Stimulated activated CD4-positive, alpha-beta T cell treated with anti-CD3 and anti-CD28 coated beads, Interleukin-2, amount 100 ng/mL, for 48 hours (primary cell): ENCODE measurements at regions not wholly inside any gene's neighbourhood (a gene's known extent, or its start where the extent isn't known, plus 50 kb on each side); places are given as distances from the start of the nearest gene placed in this dataset.

Experiments used
- DNase-seq, 2 donors: peaks; one replicate each; pipeline ENCODE4 v3.0.0-alpha.2; 2020

DNA sequence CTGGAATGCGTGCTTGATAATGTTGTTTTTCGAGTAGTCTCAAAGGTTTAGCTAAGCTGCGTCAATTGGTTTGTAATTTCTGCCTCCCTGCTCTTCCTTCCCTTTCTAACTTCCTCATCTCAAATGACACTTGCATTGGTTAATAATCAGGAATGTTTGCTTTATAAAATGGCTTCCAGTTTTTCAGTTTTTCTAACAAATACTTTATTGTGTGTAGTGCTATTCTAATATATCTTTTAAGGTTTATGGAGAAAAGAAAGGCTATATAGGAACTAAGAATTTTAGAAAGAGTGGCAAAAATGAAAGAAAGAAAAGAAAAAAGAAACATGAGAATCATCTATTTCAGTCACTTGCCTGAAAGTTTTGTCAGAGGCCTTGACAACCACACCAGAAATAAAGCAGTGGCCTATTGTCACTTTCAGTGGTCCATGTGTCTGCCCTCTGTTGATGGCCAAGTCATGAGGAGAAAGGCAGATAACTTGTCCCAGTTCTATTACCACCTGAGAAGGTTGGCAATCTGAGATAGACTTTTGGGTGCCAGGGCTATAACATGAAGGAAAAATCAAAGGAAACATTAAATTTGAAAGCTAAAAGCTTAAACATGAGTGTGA is 221.9 kb upstream of the KITLG start:
- DNase-seq, result no peak

DNA sequence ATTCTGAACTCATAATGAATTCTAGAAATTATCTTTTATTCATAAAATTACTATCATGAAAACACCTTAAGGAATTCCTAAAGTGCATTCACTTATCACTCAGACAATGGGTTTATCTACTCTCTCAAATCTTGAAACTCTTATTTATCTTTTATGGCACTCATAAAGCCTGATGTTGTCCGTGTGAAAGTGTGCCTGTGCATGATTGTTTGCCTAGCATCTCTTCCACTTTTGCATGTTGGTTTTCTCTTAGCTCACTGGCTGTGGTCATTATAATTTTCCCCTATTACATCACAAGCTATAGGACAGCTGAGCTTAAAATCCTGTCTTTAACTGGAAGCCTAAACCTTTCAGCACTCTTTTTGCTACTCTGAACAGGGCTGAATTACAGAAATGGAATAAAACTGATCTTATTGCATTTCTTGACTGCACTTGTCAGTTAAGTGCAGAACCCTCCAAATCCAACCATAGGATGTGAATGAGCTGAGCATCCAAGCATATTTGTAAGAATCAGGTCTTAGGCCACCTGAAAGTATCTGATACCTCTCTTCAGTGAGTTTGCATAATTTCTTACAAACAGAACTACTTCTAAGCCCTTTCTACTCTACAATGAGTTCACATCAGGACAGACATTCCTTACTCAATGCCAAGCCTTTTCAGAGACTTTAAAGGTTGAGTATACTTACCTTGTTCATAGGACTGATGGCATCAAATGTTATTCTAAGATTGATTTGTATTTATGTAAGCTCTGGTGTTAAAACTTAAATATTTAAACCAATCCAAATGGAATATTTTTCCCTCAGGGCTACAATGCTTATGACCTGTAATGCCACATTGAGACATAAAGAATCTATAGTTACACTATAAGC is 221.2 kb upstream of the KITLG start:
- DNase-seq, result no peak

DNA sequence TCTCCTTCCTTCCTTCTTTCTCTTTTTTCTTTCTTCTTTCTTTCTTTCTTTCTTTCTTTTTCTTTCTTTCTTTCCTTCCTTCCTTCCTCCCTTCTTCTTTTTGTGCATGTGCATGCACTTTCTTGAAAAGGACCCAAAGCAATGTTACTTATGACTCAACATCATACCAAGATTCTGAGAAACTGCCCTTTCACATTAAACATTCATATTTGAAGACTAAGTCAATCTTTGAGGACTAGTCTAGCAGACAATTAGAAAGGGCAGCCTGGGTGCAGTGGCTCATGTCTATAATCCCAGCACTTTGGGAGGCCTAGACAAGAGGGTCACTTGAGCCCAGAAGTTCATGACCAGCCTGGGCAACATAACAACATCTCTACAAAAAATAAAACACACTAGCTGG is 212.8 kb upstream of the KITLG start:
- DNase-seq, result no peak

DNA sequence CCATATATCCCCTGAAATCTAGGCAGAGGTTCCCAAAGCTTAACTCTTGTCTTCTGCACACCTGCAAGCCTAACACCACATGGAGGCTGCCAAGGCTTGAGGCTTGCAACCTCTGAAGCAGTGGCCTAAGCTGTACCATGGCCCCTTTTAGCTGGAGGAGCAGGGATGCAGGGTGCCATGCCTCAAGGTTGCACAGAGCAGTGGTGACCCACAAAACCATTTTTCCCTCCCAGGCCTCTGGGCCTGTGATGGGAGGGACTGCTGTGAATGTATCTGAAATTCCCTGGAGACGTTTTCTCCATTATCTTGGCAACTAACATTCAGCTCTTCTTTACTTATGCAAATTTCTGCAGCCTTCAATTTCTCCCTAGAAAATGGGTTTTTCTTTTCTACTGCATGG is 210.0 kb upstream of the KITLG start:
- no peak for DNase-seq

DNA sequence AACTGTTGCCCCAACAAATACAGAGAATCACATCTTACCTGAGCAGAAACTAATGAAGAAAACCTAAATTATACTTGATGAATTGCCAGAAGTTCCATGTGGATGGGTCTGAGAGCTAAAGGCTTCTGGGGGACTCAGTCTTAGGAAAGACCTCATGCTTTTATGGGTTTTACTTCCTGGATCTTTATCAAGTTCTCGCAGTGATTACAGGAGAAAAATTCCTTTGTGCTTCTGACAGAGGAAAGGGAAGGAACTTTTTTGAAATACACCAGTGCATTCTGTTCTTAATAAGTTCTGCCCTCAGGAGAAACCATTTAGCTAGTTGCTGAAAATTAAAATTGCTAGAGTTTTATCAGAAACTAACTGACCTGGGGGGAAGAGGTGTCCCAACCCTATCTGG is 203.9 kb upstream of the KITLG start:
- no peak for DNase-seq

DNA sequence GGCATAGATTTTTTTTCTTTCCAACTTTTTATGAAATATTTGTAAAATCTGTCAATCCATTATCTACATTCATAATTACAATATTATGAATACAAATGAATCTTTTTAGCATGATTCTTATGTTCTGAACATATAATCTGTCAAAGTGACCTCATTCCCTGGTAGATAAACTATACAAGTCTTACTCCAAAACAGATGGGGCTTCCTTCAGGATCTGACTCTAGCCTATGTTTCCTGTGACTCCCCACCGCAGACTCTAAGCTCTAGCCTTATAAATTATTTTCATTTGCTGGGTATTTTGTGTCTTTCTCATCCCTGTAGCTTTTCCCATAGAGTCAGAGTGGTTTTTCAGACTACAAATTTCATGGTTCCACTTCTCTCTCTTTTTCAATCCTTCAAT is 202.1 kb upstream of the KITLG start:
- no peak for DNase-seq

DNA sequence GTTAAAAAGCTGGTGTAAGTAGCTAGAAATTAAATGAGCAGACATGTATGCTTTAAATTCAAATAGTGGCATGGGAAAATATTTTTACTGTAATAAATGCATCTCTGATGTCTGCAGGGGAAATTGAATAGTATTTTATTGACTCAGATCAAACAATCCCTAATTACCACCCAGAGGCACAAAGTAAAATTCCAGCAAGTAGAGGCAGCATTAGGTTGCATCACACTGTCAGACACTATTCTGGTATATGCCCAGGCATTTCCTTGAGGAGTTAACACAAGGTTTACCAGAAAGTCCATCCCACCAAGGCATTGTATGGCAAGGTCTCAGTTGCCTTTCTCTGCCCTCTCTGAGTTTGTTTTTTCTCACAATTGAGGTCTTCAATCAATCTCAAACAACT is 201.6 kb upstream of the KITLG start:
- DNase-seq, result no peak

DNA sequence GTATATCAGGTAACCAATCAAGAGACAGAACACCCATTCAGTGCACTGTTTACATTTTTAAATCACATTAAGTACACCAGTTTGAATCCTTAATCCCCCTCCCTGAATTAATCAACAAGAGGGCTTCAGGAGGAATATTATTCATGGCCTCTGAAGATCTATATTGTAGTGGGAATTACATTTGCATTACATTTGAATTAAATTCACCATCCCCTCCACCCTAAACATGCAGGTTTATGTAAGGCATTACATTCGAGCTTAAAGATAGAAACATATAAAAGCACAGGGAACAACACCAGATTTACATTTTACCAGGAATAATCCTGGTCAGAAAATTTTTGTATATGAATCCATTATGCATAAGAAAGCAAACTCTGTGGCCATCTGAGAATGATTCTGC is 197.8 kb upstream of the KITLG start:
- DNase-seq, result no peak

DNA sequence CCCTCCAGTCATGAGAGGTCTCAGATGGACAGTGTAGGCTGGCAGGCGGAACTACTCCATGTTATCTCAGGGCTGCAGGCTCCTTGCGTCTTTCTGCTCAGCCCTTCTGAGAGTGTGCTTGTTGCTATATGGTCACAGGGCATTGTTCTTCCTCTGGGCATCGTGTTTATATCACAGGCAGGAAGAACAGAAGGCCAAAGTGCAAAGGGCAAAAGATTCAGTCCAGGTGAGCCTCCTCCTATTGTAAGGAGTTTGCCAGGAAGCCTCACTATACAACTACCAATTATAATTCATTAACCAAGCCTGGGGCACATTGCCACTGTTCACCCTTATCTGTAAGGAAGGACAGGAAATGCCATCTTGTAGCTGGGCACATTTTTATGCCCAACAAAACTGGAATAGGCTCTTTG is 195.5 kb upstream of the KITLG start:
- no peak for DNase-seq

DNA sequence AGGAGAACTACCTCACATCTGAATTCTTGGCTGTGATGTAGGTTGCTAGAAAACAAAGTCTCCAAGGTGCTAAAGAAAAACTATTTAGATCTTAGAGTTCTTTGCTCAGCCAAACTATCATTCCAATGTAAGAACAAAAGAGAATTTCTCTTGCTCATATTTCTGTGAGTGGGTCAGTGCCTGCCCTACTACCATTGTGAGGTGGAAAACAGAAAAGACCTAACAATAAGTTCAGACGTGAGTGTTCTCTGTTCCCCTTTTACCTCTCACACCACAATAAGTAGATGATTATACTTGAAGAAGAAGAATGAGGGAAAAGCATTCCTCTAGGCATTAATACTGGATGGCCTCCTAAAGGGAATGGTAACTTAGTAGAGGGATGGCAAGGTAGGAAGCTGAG is 187.4 kb upstream of the KITLG start:
- no peak for DNase-seq

DNA sequence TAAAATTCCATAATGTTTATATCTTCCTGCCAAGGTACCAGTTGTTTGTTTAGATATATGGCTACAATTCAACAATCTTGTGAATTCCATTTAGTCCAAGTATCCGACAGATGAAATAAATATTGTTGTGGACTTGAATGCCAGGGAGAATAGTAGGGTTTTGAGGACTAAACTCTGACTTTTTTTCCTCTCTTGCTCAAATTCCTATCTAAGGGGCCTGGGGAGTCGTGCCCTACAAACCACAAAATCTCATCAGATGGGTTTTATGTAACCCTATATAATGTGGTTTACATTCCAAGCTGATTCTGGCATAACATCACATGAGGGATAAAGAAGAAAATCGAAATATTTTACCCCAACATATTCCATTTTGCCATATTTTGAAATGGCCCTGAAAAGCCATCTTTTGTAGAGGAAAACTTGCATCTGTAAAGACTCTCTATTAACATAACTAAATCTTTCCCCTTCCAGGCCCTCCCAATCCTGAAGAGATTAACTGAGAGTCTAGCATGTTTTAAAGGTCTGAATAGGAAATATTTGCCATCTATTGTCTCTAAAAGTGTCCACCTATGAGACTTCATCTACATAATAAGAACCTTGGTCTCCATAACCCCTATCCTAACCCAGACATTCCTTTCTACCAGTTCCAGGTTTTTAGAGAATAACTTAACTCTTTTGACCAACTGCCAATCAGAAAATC is 184.7 kb upstream of the KITLG start:
- no peak for DNase-seq

DNA sequence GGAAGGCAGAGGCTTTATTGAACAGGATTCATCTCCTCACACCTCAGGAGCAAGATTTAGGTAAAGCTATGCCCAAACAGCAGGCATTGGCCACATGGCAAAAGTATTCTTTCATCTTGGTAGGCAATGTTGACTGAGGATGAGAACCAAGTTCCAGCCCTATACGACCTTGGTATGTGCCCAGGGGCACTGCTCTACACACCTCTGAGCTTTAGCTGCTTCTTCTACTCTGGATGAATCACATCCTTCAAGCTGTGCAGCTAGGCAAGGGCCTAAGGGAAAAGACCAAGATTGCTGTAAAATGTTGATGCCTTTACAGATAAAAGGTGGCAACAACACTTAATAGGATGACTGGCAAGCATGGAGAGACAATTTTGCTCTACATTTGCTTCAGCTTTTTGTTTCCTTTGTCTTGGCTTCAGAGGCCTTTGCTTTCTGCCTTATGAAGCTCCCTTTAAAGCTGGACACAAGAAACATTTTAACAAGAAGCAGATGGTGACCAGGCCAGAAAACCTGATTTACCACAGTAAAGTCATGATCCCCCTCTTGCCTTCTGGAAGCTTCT is 183.3 kb upstream of the KITLG start:
- no peak for DNase-seq

DNA sequence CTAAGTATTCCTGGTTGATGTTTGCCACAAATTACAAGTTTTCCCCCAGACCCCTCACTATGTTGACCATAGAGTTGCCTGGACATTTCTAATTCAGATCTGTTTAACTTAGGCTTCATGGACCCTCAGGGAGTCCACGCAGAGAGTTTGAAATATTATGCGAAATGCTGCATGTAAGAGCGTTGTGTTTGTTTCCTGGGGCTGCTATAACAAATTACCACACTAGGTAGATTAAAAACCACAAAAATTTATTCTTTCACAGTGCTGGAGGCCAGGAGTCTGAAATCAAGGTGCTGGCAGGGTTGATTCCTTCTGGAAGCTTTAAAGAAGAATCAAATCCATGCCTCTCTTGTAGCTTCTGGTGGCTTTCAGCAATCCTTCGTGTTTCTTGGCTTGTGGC is 177.9 kb upstream of the KITLG start:
- no peak for DNase-seq

DNA sequence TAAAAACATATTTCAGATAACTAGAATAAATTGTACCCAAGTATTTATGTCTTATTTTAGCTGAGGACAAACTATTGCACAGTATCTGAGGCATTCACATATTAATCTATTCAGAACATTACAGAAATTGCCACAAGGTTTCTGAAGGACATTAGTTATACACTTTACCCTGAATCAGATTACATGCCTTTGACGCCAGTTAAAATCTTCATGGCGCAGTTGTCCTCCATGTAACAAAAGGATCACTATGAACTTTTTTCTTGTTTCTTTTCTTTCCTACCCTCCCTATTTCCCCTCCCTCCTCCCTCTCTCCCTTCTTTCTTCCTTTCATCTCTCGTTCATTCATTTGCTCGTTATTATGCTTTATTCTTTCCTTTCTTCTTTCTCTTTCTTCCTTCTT is 176.6 kb upstream of the KITLG start:
- DNase-seq, result no peak

DNA sequence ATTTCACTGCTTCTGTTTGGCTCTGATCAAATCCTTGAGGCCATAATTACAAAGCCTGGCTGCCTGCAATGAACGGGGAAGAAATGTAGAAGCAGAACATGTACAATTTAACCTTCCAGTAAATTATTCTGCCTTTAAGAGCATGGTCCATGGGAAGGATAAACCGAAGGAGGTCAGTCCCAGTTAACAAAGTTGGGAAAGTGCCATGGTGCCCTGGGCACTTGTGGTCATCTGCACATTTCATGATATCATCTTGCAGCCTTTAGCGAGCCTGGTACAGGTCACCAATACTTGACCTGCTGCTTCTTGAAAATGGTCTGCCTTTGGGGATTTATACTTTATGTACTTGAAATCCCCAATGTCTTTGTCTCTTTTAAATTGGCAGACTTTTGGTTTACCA is 175.9 kb upstream of the KITLG start:
- DNase-seq, result no peak

DNA sequence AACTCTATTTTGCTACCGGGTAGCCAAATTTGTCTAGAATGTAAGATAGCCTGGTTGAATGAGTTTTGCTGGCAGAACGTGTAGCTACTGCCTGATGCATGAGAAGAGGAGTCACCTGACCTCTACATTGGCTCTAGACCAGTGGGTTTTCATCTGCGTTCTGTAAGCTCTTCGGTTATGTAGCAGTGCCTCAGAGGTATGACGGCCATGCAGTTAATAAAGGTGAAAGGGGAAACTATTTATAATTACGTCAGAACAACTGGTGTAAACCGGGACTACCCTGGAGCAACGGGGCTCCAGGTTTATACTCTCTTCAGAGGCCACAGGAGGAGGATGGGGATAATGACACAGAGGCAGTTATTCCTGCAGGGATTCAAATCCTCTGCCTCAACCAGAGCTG is 173.4 kb upstream of the KITLG start:
- DNase-seq, result no peak

DNA sequence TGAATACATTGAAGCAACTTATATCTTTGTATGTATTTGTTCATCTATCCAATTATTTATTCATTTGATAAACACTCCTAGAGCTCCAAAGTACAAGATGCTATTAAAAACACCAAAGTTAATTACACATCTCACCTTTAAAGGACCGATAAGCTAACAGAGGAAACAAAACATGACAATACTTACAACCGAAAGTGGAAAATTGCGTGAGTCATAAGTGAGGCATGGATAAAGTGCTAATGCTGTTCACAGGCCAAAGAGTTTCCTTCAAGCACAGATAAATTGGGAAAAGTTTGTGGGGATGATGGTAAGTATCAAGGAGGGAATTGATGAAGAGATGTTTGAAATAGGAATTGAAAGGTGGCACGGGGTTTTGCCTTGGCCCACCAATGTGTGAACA is 172.8 kb upstream of the KITLG start:
- DNase-seq, result no peak

DNA sequence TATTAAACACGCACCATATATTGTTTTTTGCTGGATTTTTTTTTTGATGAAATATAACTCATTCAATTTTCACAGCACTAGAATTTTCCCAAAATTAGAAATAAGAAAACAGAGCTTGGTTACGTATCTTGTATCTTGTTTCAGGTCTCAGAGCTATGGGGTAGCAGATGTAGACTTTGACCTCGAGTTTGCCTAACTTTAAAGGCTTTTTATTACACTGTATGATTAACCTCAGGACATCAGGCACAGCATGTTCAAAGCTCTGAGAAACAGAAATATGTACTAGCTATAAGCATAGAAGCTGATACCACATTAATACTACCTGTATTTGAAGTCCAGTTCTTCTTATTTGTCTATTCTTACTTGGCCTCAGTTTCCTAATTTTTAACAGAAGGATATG is 171.9 kb upstream of the KITLG start:
- DNase-seq, result no peak

DNA sequence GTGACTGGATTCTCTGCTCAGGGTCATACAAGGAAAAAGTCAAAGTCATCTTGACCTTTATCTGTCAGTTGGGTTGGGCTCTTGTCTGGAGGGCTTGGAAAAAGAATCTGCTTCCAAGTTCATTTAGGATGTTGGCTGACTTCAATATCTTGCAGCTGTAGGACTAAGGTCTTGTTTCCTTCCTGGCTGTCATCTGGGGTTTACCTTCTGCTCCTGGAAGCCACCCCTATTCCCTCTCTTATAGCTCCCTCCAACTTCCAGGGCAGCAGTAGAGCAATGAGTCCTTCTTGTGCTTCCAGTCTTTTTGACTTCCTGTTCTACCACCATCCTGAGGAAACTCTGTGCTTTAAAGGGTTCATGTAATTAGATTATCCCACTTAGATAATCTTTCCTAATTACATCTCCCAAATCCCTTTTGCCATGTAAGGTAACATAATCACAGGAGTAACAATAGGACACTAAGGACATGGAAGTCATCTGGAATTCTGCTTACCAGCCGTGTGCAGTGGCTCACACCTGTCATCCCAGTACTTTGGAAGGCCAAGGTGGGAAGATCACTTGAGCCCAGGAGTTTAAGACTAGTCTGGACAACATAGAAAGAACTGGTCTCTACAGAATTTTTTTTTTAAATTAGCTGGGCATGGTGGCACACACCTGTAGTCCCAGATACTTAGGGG is 170.7 kb upstream of the KITLG start:
- no peak for DNase-seq

DNA sequence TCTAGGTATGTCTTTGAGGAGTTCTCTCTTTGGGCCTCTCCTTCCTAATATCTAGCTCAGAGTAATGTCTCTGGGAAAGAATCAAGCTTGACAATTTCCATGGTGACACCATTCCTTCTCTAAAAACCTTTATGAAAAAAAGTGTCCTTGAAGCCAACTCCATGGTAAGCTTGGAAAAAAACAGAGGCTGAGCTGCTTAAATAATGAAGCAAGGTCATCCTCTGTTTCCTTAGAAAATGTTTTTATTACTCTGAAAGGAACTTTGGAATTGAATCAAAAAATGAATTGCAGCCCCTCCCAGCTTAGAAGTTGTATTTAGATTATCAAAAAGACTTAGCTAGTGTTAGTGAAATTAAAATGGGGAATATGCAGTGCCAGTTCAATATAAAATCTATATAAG is 166.1 kb upstream of the KITLG start:
- no peak for DNase-seq

DNA sequence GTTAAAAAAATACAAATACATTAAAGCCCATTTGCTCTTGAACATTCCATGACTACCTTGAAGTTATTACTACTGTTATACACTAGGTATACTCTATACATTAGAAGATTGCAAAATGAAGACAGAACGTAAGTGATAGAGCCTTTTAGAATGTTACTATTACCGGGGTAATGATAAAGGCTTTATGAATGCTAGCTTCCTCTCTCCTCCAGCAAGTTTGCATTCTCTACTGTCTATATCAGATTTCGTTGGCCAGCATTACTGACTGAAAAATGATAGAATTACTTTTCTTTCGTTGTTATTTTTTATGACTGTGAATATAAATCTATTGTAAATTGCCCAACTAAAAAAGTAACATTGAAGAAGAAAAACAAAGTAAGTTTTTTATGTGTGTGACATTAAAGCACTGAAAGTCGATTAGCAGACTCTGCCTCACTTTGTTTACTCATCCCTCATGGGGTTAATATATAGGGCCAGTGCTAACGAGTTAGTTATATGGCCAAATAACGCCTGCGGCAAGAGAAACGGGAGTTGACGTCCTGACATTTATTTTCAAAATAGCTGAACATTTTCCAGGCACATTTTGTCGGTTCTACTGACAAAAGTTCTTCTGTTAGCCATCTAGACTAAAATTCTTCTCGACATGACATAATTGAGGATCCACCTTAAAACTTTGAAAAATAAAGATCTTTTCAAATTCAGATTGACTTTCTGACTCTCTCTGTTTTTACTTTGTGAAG is 163.8 kb upstream of the KITLG start:
- no peak for DNase-seq

DNA sequence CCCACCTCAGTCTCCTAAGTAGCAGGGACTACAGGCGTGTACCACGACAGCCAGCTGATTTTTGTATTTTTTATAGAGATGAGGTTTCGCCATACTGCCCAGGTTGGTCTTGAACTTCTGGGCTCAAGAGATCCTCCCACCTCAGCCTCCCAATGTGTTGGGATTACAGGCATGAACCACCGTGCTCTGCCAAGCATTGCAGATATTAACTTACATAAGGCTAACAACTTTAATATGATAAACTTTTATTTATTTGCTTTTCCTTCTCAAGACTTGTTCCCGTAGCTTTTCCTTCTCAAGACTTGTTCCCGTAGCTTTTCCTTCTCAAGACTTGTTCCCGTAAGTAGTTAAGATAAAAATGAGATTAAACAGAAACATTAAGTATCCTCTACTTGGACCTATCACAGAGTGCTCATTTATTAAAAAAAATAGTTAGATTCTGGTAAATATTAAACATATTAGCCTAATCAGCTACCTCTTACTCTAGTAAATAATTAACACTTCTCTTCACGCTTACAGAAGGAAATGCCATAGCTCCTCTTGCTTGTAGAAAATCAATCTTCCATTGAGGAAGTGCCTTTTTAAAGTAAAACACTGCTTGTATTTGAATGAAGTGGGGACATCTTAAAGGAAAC is 157.7 kb upstream of the KITLG start:
- no peak for DNase-seq
